ENCODE measurements at regions not wholly inside any gene's neighbourhood (a gene's known extent, or its start where the extent isn't known, plus 50 kb on each side); places are given as distances from the start of the nearest gene placed in this dataset.

DNA sequence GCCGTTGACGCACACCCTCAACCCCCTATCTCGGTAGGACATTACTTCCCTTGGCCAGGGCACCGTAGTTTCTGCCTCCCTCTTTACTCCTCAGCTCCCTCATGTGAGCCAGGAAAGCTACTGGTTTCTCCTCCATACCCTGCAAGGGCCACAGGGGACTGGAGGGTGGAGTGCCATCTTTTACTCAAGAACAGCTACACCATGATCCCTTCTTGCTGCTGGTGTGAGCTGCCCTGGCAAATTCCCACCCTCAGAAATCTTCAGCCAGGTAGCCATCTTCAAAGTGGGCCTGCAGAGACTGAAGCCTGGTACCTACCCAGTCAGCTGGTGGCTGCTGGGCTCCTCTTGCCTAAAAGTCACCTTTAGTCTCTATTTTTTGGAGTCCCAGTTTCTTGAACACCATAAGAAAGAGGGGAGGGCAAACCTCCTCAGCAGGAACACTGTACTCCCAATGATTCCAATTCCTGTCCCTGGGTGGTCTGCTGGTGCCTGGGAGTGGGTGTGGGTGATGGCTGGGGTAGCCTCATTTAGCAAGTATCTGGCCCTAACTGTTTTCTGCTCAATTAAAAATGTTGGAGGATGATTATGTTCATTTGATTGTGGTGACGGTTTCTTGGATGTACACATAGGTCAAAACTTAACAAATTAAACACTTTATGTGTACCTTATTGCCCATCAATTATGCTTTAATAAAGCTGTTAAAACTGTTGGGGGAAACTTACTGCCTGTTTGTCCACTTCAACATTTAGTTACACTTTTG lies 105.0 kb upstream of the NPY start:
- no peak for TF ChIP-seq TCF7L2 (IDR thresholded peaks at IDR 0.05; ENCODE audit: borderline replicate concordance, extremely low read depth, insufficient read depth, insufficient read length)
- TF ChIP-seq EZH2phosphoT487 (IDR thresholded peaks at IDR 0.05; ENCODE audit: borderline replicate concordance) = no peak
- TF ChIP-seq, protein P1, sequence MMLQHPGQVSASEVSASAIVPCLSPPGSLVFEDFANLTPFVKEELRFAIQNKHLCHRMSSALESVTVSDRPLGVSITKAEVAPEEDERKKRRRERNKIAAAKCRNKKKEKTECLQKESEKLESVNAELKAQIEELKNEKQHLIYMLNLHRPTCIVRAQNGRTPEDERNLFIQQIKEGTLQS (IDR thresholded peaks at IDR 0.05) = no peak
